HG03108 (cell line): ENCODE measurements at regions not wholly inside any gene's neighbourhood (a gene's known extent, or its start where the extent isn't known, plus 50 kb on each side); places are given as distances from the start of the nearest gene placed in this dataset.
"Not testable (repeated sequence)": the region's sequence is repeated elsewhere in the genome, so short reads cannot be mapped to it uniquely, and the experiment has no call there.

Experiments
- ATAC-seq: cut with Tn5 transposase; IDR thresholded peaks from one replicate; pipeline ENCODE4 v1.9.1; 2021; ENCODE audit warnings: moderate library complexity; ENCODE audit not compliant: unreplicated experiment

- ATAC-seq: no peak
Measured at GRCh38 chr2:35827086-35827485, 528.5 kb upstream of the CRIM1 start.

GRCh38 chr2:35822716-35823115 is 532.9 kb upstream of the CRIM1 start:
- ATAC-seq: no peak

GRCh38 chr2:35821675-35822074 is 533.9 kb upstream of the CRIM1 start:
- ATAC-seq: no peak

- no peak for ATAC-seq
Measured at GRCh38 chr2:35820391-35820790, 535.2 kb upstream of the CRIM1 start.

GRCh38 chr2:35819033-35819432 is 536.5 kb upstream of the CRIM1 start:
- ATAC-seq: no peak

- not testable (repeated sequence) for ATAC-seq
Measured at GRCh38 chr2:35818359-35818758, 537.2 kb upstream of the CRIM1 start.

GRCh38 chr2:35814597-35814996 is 541.0 kb upstream of the CRIM1 start:
- ATAC-seq: not testable (repeated sequence)

- ATAC-seq: no peak
Measured at GRCh38 chr2:35803126-35803525, 552.5 kb upstream of the CRIM1 start.

- ATAC-seq: no peak
Measured at GRCh38 chr2:35794796-35795450, 560.7 kb upstream of the CRIM1 start.

- ATAC-seq: no peak
Measured at GRCh38 chr2:35790292-35790691, 565.3 kb upstream of the CRIM1 start.

GRCh38 chr2:35788543-35788942 is 567.0 kb upstream of the CRIM1 start:
- no peak for ATAC-seq

- no peak for ATAC-seq
Measured at GRCh38 chr2:35787302-35788031, 568.1 kb upstream of the CRIM1 start.

GRCh38 chr2:35785564-35785963 is 570.0 kb upstream of the CRIM1 start:
- no peak for ATAC-seq

- ATAC-seq: no peak
Measured at GRCh38 chr2:35784777-35785176, 570.8 kb upstream of the CRIM1 start.

GRCh38 chr2:35783723-35784122 is 571.9 kb upstream of the CRIM1 start:
- ATAC-seq: no peak

GRCh38 chr2:35741556-35741955 is 614.0 kb upstream of the CRIM1 start:
- ATAC-seq: no peak

GRCh38 chr2:35731674-35732073 is 623.9 kb upstream of the CRIM1 start:
- no peak for ATAC-seq

GRCh38 chr2:35714883-35715282 is 640.7 kb upstream of the CRIM1 start:
- ATAC-seq: no peak

GRCh38 chr2:35708411-35708923 is 647.1 kb upstream of the CRIM1 start:
- no peak for ATAC-seq

- ATAC-seq: no peak
Measured at GRCh38 chr2:35688309-35688708, 667.3 kb upstream of the CRIM1 start.

GRCh38 chr2:35651688-35652323 is 703.8 kb upstream of the CRIM1 start:
- ATAC-seq: no peak

- ATAC-seq: no peak
Measured at GRCh38 chr2:35614640-35615039, 740.9 kb upstream of the CRIM1 start.
